ENCODE measurements at regions not wholly inside any gene's neighbourhood (a gene's known extent, or its start where the extent isn't known, plus 50 kb on each side); places are given as distances from the start of the nearest gene placed in this dataset.

DNA sequence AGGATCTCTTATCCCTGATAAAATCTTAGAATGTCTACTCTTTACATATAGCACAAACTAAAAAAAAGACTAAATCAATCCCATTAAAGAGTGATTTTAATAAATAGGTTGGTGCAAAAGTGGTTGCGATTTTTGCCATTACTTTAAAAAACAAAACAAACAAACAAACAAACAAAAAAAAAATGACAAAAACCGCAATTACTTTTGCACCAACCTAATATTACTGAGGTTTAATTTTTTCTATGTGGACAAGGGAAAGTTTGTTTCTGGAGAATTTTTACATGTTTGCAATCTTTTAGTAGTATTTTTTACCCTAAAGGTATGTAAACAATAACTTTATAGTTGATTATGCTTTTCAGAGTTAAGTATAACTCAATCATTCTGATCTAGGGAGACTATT is 119.7 kb upstream of the ADAMTS5 start:
- TF ChIP-seq POLR2AphosphoS5 (IDR thresholded peaks at IDR 0.05) (no peak), POLR2A (IDR thresholded peaks at IDR 0.05) (no peak), CTCF (IDR thresholded peaks at IDR 0.05) (no peak), EP300 (IDR thresholded peaks at IDR 0.05) (no peak)
